CD4-positive, CD25-positive, alpha-beta regulatory T cell (primary cell): ENCODE measurements at regions not wholly inside any gene's neighbourhood (a gene's known extent, or its start where the extent isn't known, plus 50 kb on each side); places are given as distances from the start of the nearest gene placed in this dataset.

Experiments used
- ATAC-seq, 2 donors: fragments of 150-1000 bp; cut with Tn5 transposase; one replicate each; pipeline ENCODE4 v1.10.0; 2021; ENCODE audit warnings: low read depth in 2 of 2, moderate number of reproducible peaks in 2 of 2, moderate library complexity in 1 of 2
- DNase-seq, 3 donors: peaks; one replicate each; pipeline versions ENCODE4 v3.0.0 to v3.0.0-alpha.2; 2012 to 2022; ENCODE audit warnings: mixed read lengths in 1 of 3
- H3K27ac ChIP-seq: one replicate; pipeline ENCODE4 v1.7.0; 2013; ENCODE audit warnings: mild to moderate bottlenecking, low read length; ENCODE audit not compliant: insufficient read depth, poor library complexity, severe bottlenecking
- H3K27me3 ChIP-seq: one replicate; pipeline ENCODE4 v1.7.0; 2013; ENCODE audit warnings: low read length; ENCODE audit not compliant: control insufficient read depth, insufficient read depth
- H3K36me3 ChIP-seq: one replicate; pipeline ENCODE4 v1.7.0; 2013; ENCODE audit warnings: mild to moderate bottlenecking, low read length, moderate library complexity; ENCODE audit not compliant: control insufficient read depth, insufficient read depth
- H3K4me1 ChIP-seq: 2 replicates; pipeline ENCODE4 v1.7.0; 2013; ENCODE audit warnings: mild to moderate bottlenecking, low read length; ENCODE audit not compliant: insufficient read depth, control insufficient read depth, poor library complexity, severe bottlenecking
- H3K4me3 ChIP-seq: one replicate; pipeline ENCODE4 v1.7.0; 2013; ENCODE audit warnings: low read depth, mild to moderate bottlenecking, low read length, moderate library complexity
- H3K9me3 ChIP-seq, 2 experiments: 1 replicate in 1 of 2; 2 replicates in 1 of 2; pipeline ENCODE4 v1.7.0; 2013; ENCODE audit warnings: low read length in 2 of 2, mild to moderate bottlenecking in 1 of 2, moderate library complexity in 1 of 2; ENCODE audit not compliant: control insufficient read depth in 2 of 2
- H3K27ac Mint-ChIP-seq, 3 donors: one replicate each; pipeline ENCODE4 v1.8.0; 2020 to 2022; ENCODE audit warnings: mild to moderate bottlenecking in 3 of 3, mixed read lengths in 3 of 3, moderate library complexity in 2 of 3
- H3K27me3 Mint-ChIP-seq: one replicate; pipeline ENCODE4 v1.8.0; 2022; ENCODE audit warnings: mild to moderate bottlenecking, mixed read lengths
- H3K36me3 Mint-ChIP-seq: one replicate; pipeline ENCODE4 v1.8.0; 2020; ENCODE audit warnings: mixed read lengths
- H3K4me1 Mint-ChIP-seq, 4 donors: one replicate each; pipeline ENCODE4 v1.8.0; 2020 to 2022; ENCODE audit warnings: mixed read lengths in 4 of 4, mild to moderate bottlenecking in 1 of 4
- H3K4me3 Mint-ChIP-seq, 4 donors: one replicate each; pipeline ENCODE4 v1.8.0; 2020 to 2022; ENCODE audit warnings: mild to moderate bottlenecking in 4 of 4, mixed read lengths in 4 of 4, moderate library complexity in 3 of 4
- H3K9me3 Mint-ChIP-seq, 7 donors: one replicate each; pipeline ENCODE4 v1.8.0; 2020 to 2022; ENCODE audit warnings: mixed read lengths in 7 of 7, mild to moderate bottlenecking in 3 of 7, moderate library complexity in 2 of 7

DNA sequence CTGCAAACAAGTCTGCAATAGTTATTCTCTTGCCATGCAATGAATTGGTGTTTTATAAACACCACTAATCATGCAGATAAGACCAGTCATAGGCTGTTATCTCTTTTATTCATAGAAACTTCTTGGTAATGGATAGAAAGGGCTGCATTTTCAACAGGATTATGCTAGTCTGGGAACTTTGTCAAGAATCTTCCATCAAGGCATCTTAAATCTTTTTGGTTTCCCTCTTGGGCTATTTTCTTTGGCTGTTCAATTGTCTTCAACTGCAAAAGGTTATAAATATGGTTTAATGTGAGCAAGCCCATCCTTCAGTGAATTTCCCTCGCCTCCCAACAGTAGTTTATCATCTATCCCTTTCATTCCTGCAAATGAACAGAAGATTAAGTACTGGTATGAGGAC lies 59.0 kb upstream of the MINAR1 start:
- H3K27me3 ChIP-seq, result no peaks in the 10 kb centered on the region

DNA sequence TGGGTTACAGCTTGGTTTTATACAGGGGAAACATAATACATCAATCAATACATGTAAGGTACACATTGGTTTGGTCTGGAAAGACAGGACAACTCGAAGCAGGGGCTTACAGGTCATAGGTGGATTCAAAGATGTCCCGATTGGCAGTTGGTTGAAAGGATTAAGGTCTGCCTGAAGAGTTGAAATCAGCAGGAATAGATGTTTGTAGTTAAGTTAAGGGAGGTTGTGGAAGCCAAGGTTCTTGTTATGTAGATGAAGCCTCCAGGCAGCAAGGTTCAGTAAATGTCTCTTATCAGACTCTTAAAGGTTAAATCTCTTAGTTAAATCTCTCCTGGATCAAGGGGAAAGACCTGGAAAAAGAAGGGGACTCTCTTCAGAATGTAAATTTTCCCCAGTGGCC lies 58.4 kb upstream of the MINAR1 start:
- H3K4me1 ChIP-seq, result no peaks in the 10 kb centered on the region
- no peak overlapping the region for H3K27ac ChIP-seq
- Mint-ChIP-seq H3K27me3 (no peaks in the 10 kb centered on the region), H3K27ac (no peak overlapping the region), H3K36me3 (peaks cover 8% of the 10 kb centered on the region), H3K9me3 (no peaks in the 10 kb centered on the region), H3K4me3 (no peak overlapping the region), H3K4me1 (no peaks in the 10 kb centered on the region)
- no peak for DNase-seq
- ATAC-seq, result no peak
- H3K27me3 ChIP-seq, result no peaks in the 10 kb centered on the region
- H3K9me3 ChIP-seq, result no peaks in the 10 kb centered on the region
- H3K4me3 ChIP-seq, result no peak overlapping the region
- no peaks in the 10 kb centered on the region for H3K36me3 ChIP-seq

More for the DNA sequence above, 59.0 kb upstream of the MINAR1 start:
- H3K9me3 ChIP-seq, result no peaks in the 10 kb centered on the region
- no peak for DNase-seq
- ATAC-seq, result no peak
- Mint-ChIP-seq H3K36me3 (peaks cover 8% of the 10 kb centered on the region), H3K9me3 (no peaks in the 10 kb centered on the region), H3K4me1 (no peaks in the 10 kb centered on the region), H3K27me3 (no peaks in the 10 kb centered on the region), H3K27ac (no peak overlapping the region), H3K4me3 (no peak overlapping the region)
- no peak overlapping the region for H3K4me3 ChIP-seq
- H3K36me3 ChIP-seq, result no peaks in the 10 kb centered on the region
- no peaks in the 10 kb centered on the region for H3K4me1 ChIP-seq
- H3K27ac ChIP-seq, result no peak overlapping the region

DNA sequence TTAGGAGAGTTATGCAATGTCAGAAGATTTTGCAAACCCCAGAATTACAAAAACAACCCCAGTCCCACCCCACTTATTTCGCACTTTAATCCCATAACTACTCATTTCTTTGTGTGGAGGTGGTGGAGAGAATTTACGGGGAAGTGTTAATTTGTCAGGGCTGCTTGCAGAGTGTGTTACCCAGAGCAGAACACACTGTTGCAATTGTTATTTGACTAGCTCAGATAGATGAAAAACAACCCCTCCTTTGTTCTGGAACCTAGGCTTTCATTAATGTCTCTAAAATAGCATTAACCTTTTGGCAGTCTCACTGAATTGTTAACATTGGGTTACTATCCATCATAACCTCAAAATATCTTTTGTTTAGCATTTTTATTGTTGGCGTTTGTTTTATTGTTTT lies 55.8 kb upstream of the MINAR1 start:
- H3K27ac Mint-ChIP-seq, result no peak overlapping the region
- no peak for ATAC-seq

DNA sequence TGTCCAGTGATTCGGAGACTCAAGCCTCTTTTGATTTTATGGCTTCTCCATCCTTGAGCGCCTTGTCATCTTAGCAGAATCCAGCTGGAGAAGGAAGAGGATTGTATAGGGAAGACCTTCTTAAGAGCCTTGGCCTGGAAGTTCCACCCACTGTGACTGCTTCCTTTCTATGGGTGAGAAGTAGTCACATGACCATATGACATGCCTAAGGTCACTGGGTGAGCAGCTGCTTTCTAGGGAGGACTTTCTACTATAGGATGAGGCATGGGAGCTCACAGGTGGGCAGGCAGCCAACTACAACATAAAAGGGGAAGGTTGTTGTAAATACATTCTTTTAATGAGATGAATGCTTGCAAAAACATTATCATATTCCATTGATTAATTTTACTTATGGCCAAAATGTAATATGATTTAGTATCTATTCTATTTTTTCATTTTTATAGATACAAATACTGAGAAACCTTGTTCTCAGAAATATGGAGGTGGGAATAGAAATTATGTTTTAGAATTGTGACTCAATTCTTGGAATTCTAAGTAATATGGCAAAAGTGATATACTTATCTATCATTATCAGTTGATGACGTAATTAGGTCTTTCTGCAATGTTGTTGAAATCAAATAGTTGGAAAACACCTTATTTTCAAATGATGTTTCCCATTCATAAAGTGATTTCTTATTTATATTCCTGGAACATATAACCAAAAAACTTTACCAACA lies 53.6 kb upstream of the MINAR1 start:
- H3K27ac Mint-ChIP-seq, result no peak overlapping the region
- no peak overlapping the region for H3K4me3 Mint-ChIP-seq
- ATAC-seq, result no peak
- no peaks in the 10 kb centered on the region for H3K9me3 Mint-ChIP-seq
- Histone ChIP-seq H3K27ac (no peak overlapping the region), H3K4me3 (no peak overlapping the region), H3K9me3 (no peaks in the 10 kb centered on the region), H3K4me1 (no peaks in the 10 kb centered on the region), H3K36me3 (no peaks in the 10 kb centered on the region), H3K27me3 (no peaks in the 10 kb centered on the region)
- peak in 1 of 3 donors; percentile 4 for DNase-seq
- H3K27me3 Mint-ChIP-seq, result no peaks in the 10 kb centered on the region
- H3K36me3 Mint-ChIP-seq, result peaks cover 11% of the 10 kb centered on the region
- H3K4me1 Mint-ChIP-seq, result peaks cover 0 to 2% (median 0%) of the 10 kb centered on the region in 4 donors

More for the DNA sequence above, 55.8 kb upstream of the MINAR1 start:
- Histone ChIP-seq H3K4me3 (no peak overlapping the region), H3K9me3 (no peaks in the 10 kb centered on the region), H3K36me3 (no peaks in the 10 kb centered on the region), H3K4me1 (no peaks in the 10 kb centered on the region), H3K27me3 (no peaks in the 10 kb centered on the region), H3K27ac (no peak overlapping the region)
- H3K4me1 Mint-ChIP-seq, result peaks cover 0 to 2% (median 0%) of the 10 kb centered on the region in 4 donors
- no peaks in the 10 kb centered on the region for H3K27me3 Mint-ChIP-seq
- H3K9me3 Mint-ChIP-seq, result no peaks in the 10 kb centered on the region
- H3K4me3 Mint-ChIP-seq, result no peak overlapping the region
- H3K36me3 Mint-ChIP-seq, result peaks cover 5% of the 10 kb centered on the region
- DNase-seq, result no peak

- Histone ChIP-seq H3K9me3 (no peaks in the 10 kb centered on the region), H3K27me3 (no peaks in the 10 kb centered on the region), H3K4me3 (no peak overlapping the region), H3K27ac (no peak overlapping the region), H3K4me1 (no peaks in the 10 kb centered on the region), H3K36me3 (no peaks in the 10 kb centered on the region)
- no peaks in the 10 kb centered on the region for H3K9me3 Mint-ChIP-seq
- H3K27me3 Mint-ChIP-seq, result no peaks in the 10 kb centered on the region
- no peak overlapping the region for H3K27ac Mint-ChIP-seq
- no peak overlapping the region for H3K4me3 Mint-ChIP-seq
- DNase-seq (peak; percentile 45 to 82 (median 64)), ATAC-seq (peak; percentile 69 to 78)
- peaks cover 0 to 2% (median 0%) of the 10 kb centered on the region in 4 donors for H3K4me1 Mint-ChIP-seq
- peaks cover 6% of the 10 kb centered on the region for H3K36me3 Mint-ChIP-seq
Measured at GRCh38 chr15:79380755-79381497, 51.2 kb upstream of the MINAR1 start.

DNA sequence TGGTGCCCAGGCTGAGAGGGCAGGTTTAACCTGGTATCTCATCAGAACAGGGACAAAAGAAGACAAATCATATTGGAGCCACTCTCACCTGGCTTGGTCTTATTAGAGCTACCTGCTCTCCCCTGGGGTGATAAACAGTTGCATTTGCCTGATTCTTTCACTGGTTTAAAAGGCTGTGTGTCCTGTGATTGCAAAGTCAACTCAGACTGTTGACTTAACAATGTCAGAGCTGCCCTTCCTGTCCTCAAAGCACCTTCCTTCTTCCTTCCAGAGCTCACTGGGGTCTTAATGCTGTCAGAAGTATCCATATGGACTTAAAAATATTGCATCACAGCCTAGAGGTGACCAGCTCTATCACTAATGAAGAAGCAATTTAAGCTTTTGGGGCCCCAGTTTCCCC lies 50.5 kb upstream of the MINAR1 start:
- DNase-seq, result peak in 1 of 3 donors; percentile 8

More for the DNA sequence above, 50.5 kb upstream of the MINAR1 start:
- Histone ChIP-seq H3K9me3 (no peaks in the 10 kb centered on the region), H3K4me1 (no peaks in the 10 kb centered on the region), H3K4me3 (no peak overlapping the region), H3K27me3 (no peaks in the 10 kb centered on the region), H3K36me3 (no peaks in the 10 kb centered on the region), H3K27ac (no peak overlapping the region)
- Mint-ChIP-seq H3K4me1 (peaks cover 0 to 2% (median 0%) of the 10 kb centered on the region in 4 donors), H3K27ac (no peak overlapping the region), H3K9me3 (no peaks in the 10 kb centered on the region), H3K36me3 (peaks cover 6% of the 10 kb centered on the region), H3K4me3 (no peak overlapping the region), H3K27me3 (no peaks in the 10 kb centered on the region)
- ATAC-seq, result no peak
